Activated CD4-positive, alpha-beta memory T cell treated with anti-CD3 and anti-CD28 coated beads, Interleukin-2, amount 10 ng/mL, durations not matched to agents 7 days and 5 days (primary cell): ENCODE measurements at regions not wholly inside any gene's neighbourhood (a gene's known extent, or its start where the extent isn't known, plus 50 kb on each side); places are given as distances from the start of the nearest gene placed in this dataset.

Experiments
- CTCF ChIA-PET: fragments of 350-600 bp; sonication (Branson Sonifier 250); formaldehyde crosslinking; loops from one replicate; lab custom pipeline; 2021; ENCODE audit warnings: antibody characterized with exemption, inconsistent platforms; lab: Charles Lee
- POLR2A ChIA-PET: fragments of 350-600 bp; sonication (Branson Sonifier 250); formaldehyde crosslinking; loops from one replicate; lab custom pipeline; 2021; ENCODE audit warnings: antibody characterized with exemption; lab: Charles Lee
- DNase-seq: peaks from one replicate; pipeline ENCODE4 v3.0.0-alpha.2; 2020
- H3K27ac Mint-ChIP-seq: one replicate; pipeline ENCODE4 v1.8.0; 2021; ENCODE audit warnings: mild to moderate bottlenecking, mixed read lengths
- H3K27me3 Mint-ChIP-seq: one replicate; pipeline ENCODE4 v1.8.0; 2021; ENCODE audit warnings: mixed read lengths
- H3K36me3 Mint-ChIP-seq: one replicate; pipeline ENCODE4 v1.8.0; 2021; ENCODE audit warnings: low read depth, mixed read lengths
- H3K4me1 Mint-ChIP-seq: one replicate; pipeline ENCODE4 v1.8.0; 2021; ENCODE audit warnings: mixed read lengths
- H3K4me3 Mint-ChIP-seq: one replicate; pipeline ENCODE4 v1.8.0; 2021; ENCODE audit warnings: mild to moderate bottlenecking, mixed read lengths
- H3K9me3 Mint-ChIP-seq: one replicate; pipeline ENCODE4 v1.8.0; 2021; ENCODE audit warnings: mixed read lengths

DNA sequence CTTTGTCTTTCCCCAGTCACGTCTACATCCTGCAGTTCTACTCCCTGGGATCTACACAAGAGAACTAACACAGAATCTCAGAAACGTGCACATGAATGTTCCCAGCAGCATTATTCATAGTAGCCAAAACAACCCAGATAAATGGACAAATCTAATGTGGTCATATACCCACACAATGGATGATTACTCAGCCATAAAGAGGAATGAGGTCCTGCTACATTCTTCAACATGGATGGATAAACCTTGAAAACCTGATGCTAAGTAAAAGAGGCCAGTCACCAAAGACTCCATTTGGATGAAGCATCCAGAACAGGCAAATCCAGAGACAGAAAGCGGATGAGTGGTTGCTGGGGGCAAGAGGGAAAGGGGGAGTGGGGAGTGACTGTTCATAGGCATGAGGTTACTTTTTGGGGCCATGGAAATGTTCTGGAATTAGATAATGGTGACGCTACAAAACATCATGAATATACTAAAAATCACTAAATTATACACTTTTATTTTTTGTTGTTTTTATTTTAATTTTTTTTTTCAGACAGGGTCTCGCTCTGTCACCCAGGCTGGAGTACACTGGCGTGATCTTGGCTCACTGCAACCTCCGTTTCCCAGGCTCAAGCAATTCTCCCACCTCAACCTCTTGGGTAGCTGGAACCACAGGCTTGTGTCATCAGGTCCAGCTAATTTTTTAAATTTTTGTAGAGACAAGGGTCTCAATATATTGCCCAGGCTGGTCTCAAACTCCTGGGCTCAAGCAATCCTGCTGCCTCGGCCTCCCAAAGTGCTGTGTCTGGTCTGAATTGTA lies 50.8 kb upstream of the DSN1 start:
- ChIA-PET CTCF (no interaction called here), POLR2A (no interaction called here)
- Mint-ChIP-seq H3K27me3 (peaks cover 4% of the 10 kb centered on the region), H3K4me1 (peaks cover 23% of the 10 kb centered on the region), H3K27ac (no peak overlapping the region), H3K4me3 (no peak overlapping the region), H3K36me3 (no peaks in the 10 kb centered on the region), H3K9me3 (no peaks in the 10 kb centered on the region)
- no peak for DNase-seq

DNA sequence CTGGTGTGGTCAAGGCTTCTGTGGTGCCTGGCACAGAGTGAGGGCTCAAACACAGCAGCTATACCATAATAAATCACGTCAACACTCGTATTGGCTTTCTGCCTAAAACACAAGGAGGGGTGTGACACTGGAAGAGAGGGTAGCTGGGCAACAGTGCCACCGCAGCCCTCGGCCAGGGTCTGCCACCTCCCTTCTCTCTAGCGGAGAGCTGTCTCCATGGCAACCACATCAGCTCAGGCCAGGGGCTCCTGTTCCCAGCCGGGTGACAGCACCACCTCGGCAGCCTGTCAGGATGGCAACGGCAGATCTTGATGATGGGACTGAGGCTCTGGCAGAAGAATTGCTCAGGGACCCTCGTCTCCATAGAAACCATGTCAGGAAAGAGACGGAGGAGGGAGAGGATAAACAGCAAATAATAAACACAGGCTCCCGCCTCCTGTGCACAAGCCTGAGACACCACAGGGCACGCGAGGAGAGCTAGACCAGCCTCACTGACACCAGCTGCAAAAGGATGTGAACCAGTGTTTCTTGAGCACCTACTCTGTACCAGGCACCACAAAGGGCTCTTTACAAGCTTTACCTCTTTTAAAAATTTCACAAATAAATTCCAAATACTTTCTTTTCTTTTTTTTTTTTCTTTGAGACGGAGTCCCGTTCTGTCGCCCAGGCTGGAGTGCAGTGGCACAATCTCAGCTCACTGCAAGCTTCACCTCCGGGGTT lies 50.4 kb upstream of the TLDC2 start:
- Mint-ChIP-seq H3K27me3 (peaks cover 4% of the 10 kb centered on the region), H3K36me3 (no peaks in the 10 kb centered on the region), H3K4me1 (peaks cover 23% of the 10 kb centered on the region), H3K4me3 (no peak overlapping the region), H3K27ac (no peak overlapping the region), H3K9me3 (no peaks in the 10 kb centered on the region)
- ChIA-PET CTCF (interaction anchor here (0.8 kb wide), 1 partner anchor 17 kb away, joined by 4 read pairs; no protein-coding TSS in a partner anchor), POLR2A (interaction anchor here (0.6 to 1.1 kb wide), 2 partner anchors 11 to 56 kb away, joined by 3 read pairs; no protein-coding TSS in a partner anchor)
- DNase-seq: no peak
